HG03097 (cell line): ENCODE measurements at regions not wholly inside any gene's neighbourhood (a gene's known extent, or its start where the extent isn't known, plus 50 kb on each side); places are given as distances from the start of the nearest gene placed in this dataset.
"Not testable (repeated sequence)": the region's sequence is repeated elsewhere in the genome, so short reads cannot be mapped to it uniquely, and the experiment has no call there.

Experiments used
- ATAC-seq: cut with Tn5 transposase; IDR thresholded peaks from one replicate; pipeline ENCODE4 v1.9.1; 2021; ENCODE audit not compliant: unreplicated experiment, low FRiP score

- no peak for ATAC-seq
Measured at GRCh38 chr13:84187626-84188025, 305.4 kb upstream of the SLITRK1 start.

- no peak for ATAC-seq
Measured at GRCh38 chr13:84139561-84140158, 257.4 kb upstream of the SLITRK1 start.

- ATAC-seq, result peak; percentile 99
Measured at GRCh38 chr13:84137292-84137691, 255.0 kb upstream of the SLITRK1 start.

- no peak for ATAC-seq
Measured at GRCh38 chr13:84136582-84136981, 254.3 kb upstream of the SLITRK1 start.

- no peak for ATAC-seq
Measured at GRCh38 chr13:84132491-84132890, 250.2 kb upstream of the SLITRK1 start.

GRCh38 chr13:84131249-84131648 lies 249.0 kb upstream of the SLITRK1 start:
- ATAC-seq, result no peak

- no peak for ATAC-seq
Measured at GRCh38 chr13:84130495-84131114, 248.3 kb upstream of the SLITRK1 start.

- no peak for ATAC-seq
Measured at GRCh38 chr13:84129966-84130365, 247.7 kb upstream of the SLITRK1 start.

- ATAC-seq, result no peak
Measured at GRCh38 chr13:84127597-84128128, 245.4 kb upstream of the SLITRK1 start.

- no peak for ATAC-seq
Measured at GRCh38 chr13:84126671-84127171, 244.4 kb upstream of the SLITRK1 start.

- ATAC-seq, result no peak
Measured at GRCh38 chr13:84121456-84121855, 239.2 kb upstream of the SLITRK1 start.

- ATAC-seq, result no peak
Measured at GRCh38 chr13:84118839-84119409, 236.7 kb upstream of the SLITRK1 start.

- no peak for ATAC-seq
Measured at GRCh38 chr13:84098273-84098672, 216.0 kb upstream of the SLITRK1 start.

GRCh38 chr13:84097148-84097547 lies 214.9 kb upstream of the SLITRK1 start:
- ATAC-seq, result no peak

- no peak for ATAC-seq
Measured at GRCh38 chr13:84096216-84096615, 213.9 kb upstream of the SLITRK1 start.

GRCh38 chr13:84088996-84089395 lies 206.7 kb upstream of the SLITRK1 start:
- ATAC-seq, result no peak

GRCh38 chr13:84086847-84087162 lies 204.5 kb upstream of the SLITRK1 start:
- ATAC-seq, result no peak

GRCh38 chr13:84086098-84086846 lies 204.0 kb upstream of the SLITRK1 start:
- not testable (repeated sequence) for ATAC-seq

GRCh38 chr13:84082462-84082861 lies 200.2 kb upstream of the SLITRK1 start:
- ATAC-seq, result no peak

- no peak for ATAC-seq
Measured at GRCh38 chr13:84080748-84081530, 198.7 kb upstream of the SLITRK1 start.
